Keratinocyte (primary cell): ENCODE measurements at regions not wholly inside any gene's neighbourhood (a gene's known extent, or its start where the extent isn't known, plus 50 kb on each side); places are given as distances from the start of the nearest gene placed in this dataset.

Source experiments
- EZH2 ChIP-seq: IDR thresholded peaks from one replicate; pipeline ENCODE4 v1.6.1; 2012; ENCODE audit warnings: inconsistent platforms, mild to moderate bottlenecking, low read length, moderate library complexity
- TF ChIP-seq, protein P1 (sequence below), 3 experiments: IDR thresholded peaks in 1 of 3; conservative IDR thresholded peaks in 1 of 3; optimal IDR thresholded peaks in 1 of 3; 2 replicates in 2 of 3; 3 replicates in 1 of 3; pipeline versions ENCODE3 to v1.5.1; 2011; ENCODE audit warnings: low read length in 3 of 3, mild to moderate bottlenecking in 3 of 3, moderate library complexity in 2 of 3, control low read depth in 1 of 3, inconsistent platforms in 1 of 3; ENCODE audit not compliant: insufficient read depth in 2 of 3; ENCODE audit errors: extremely low read depth in 1 of 3

DNA sequence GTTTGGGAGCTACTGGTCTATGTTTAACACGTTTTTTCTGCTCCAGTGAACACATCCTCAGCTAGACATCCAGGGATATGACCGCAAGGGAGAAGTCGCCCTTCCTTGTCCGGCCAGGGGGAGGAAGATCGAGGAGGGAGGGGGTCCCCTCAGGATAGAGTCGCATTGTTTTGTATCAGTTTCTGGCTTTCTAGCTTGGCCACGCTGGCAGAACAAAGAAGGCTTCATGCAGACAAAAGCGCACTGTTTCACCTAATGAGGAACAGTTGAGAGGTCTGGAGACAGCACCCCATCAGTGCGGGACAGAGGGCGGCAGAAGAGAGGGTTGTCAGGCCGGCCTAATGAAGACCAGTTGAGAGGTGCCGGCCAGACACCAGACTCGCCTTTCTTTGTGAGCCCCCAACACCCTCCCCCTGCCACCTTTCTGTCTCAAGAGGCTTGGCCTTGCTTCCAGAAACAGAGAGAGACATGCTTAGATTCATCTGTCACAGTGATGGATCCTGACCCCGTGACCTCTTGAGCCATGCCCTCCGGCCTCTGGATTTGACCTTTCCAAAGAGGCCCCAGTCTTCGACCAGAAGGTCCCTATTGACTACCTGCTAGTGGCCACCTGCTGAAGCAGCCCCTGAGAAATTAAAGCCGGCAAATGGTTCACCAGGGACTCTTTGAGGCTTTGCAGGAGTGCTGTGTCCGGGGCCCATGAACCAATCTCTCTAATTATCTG is 254.7 kb upstream of the TBX3 start:
- TF ChIP-seq, protein P1, sequence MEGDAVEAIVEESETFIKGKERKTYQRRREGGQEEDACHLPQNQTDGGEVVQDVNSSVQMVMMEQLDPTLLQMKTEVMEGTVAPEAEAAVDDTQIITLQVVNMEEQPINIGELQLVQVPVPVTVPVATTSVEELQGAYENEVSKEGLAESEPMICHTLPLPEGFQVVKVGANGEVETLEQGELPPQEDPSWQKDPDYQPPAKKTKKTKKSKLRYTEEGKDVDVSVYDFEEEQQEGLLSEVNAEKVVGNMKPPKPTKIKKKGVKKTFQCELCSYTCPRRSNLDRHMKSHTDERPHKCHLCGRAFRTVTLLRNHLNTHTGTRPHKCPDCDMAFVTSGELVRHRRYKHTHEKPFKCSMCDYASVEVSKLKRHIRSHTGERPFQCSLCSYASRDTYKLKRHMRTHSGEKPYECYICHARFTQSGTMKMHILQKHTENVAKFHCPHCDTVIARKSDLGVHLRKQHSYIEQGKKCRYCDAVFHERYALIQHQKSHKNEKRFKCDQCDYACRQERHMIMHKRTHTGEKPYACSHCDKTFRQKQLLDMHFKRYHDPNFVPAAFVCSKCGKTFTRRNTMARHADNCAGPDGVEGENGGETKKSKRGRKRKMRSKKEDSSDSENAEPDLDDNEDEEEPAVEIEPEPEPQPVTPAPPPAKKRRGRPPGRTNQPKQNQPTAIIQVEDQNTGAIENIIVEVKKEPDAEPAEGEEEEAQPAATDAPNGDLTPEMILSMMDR (optimal IDR thresholded peaks at IDR 0.05 in 1 of 3, IDR thresholded peaks at IDR 0.05 in 1 of 3, conservative IDR thresholded peaks at IDR 0.05 in 1 of 3; ENCODE audit: extremely low read depth in 1 of 3, insufficient read depth in 2 of 3, low read length in 3 of 3) = no peak
- TF ChIP-seq EZH2 = no peak
